ENCODE measurements at regions not wholly inside any gene's neighbourhood (a gene's known extent, or its start where the extent isn't known, plus 50 kb on each side); places are given as distances from the start of the nearest gene placed in this dataset.
A peak's percentile ranks its signal among the peaks of the same experiment; 100 is the strongest.
"Not testable (repeated sequence)": the region's sequence is repeated elsewhere in the genome, so short reads cannot be mapped to it uniquely, and the experiment has no call there.

DNA sequence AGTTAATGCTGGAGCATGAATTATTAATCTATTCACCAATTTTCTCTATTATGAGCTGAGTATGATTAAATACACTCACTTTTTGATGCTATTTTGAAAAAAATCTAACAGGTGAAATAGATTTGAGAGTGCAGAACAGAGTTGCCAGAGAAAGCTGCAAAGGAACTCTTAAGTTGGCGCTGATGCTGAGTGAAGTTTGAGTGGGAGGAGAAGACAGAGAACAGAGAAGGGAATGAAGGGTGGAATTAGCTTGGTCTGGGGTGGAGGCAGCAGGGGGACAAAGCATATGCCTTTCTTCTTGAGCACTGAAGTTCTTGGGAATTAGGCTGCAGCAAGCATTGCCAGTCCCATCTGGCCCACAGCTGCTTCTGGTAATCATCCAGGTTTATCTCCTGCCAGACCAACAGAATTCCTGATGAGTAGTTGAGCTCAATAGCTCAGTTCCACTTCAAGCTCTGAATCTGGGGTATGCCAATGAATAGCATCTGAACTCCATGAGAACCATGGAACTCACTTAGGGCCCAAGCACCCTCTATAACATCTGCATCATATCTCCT is 290.1 kb downstream of the HINT1 start:
- no peak for ATAC-seq

DNA sequence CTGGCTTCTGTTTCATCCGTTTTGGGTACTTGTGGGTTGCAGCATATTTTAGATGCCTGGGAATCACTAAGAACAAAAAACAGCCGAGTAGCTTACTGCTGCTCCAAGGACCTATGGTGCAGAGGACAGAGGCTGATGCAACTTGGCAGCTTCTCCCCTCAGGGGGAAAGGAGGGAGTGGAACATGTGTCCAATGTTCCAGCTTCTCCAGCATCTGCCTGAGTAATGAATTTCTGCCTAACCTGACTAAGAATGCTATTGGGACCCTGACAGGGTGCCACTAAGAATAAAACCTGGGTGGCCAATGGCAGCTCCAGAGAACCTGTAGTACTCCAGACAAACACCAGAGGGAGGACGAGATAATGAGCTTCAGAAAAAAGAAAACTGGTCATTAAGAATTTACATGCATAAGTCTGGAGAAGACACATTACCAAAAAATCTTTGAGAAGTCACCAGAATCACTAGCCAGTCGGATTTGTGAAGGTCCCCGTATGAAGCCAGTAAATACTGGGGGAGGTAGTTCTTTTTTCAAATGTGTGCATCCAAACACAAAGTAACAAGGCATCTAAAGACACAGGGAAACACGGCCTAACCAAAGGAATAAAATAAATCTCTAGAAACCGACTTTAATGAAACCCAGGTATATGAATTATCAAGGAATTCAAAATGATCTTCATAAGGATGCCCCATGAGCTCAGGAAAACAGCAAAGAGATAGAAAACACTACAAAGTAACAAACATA is 293.5 kb downstream of the HINT1 start:
- DNase-seq: peak; percentile 23

More for the DNA sequence above, 290.1 kb downstream of the HINT1 start:
- Mint-ChIP-seq H3K9me3 (no peaks in the 10 kb centered on the region), H3K27me3 (ENCODE audit: low read depth) (peaks cover 2% of the 10 kb centered on the region), H3K4me3 (no peak overlapping the region), H3K36me3 (ENCODE audit: insufficient read depth) (no peaks in the 10 kb centered on the region), H3K4me1 (ENCODE audit: low read depth) (no peaks in the 10 kb centered on the region)
- DNase-seq: no peak

DNA sequence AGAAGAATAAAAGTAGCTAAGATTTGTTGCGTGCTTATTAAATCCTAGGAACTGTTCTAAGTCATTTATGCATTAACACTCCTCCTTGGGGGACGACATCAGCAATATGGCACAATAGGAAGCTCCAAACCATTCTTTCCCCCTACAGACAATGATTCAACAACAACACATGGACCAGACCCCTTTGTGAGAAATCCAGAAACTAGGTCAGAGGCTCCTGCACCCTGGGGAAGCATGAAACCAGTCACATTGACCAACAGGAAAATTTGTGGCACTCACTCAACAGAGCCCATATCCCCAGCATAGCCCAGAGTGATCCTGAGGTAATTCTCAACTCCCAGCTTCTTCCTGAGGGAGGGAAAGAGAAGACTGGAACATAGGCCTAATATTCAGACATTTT is 294.4 kb downstream of the HINT1 start:
- H3K36me3 Mint-ChIP-seq (ENCODE audit: insufficient read depth): no peaks in the 10 kb centered on the region
- H3K4me3 Mint-ChIP-seq: no peak overlapping the region
- no peaks in the 10 kb centered on the region for H3K9me3 Mint-ChIP-seq
- H3K4me1 Mint-ChIP-seq (ENCODE audit: low read depth): no peaks in the 10 kb centered on the region
- DNase-seq: no peak
- no peak for ATAC-seq
- peaks cover 2% of the 10 kb centered on the region for H3K27me3 Mint-ChIP-seq (ENCODE audit: low read depth)

More for the DNA sequence above, 293.5 kb downstream of the HINT1 start:
- peak; percentile 38 to 53 for ATAC-seq
- peaks cover 2% of the 10 kb centered on the region for H3K27me3 Mint-ChIP-seq (ENCODE audit: low read depth)
- H3K9me3 Mint-ChIP-seq: no peaks in the 10 kb centered on the region
- no peaks in the 10 kb centered on the region for H3K4me1 Mint-ChIP-seq (ENCODE audit: low read depth)
- no peaks in the 10 kb centered on the region for H3K36me3 Mint-ChIP-seq (ENCODE audit: insufficient read depth)
- H3K4me3 Mint-ChIP-seq: no peak overlapping the region

DNA sequence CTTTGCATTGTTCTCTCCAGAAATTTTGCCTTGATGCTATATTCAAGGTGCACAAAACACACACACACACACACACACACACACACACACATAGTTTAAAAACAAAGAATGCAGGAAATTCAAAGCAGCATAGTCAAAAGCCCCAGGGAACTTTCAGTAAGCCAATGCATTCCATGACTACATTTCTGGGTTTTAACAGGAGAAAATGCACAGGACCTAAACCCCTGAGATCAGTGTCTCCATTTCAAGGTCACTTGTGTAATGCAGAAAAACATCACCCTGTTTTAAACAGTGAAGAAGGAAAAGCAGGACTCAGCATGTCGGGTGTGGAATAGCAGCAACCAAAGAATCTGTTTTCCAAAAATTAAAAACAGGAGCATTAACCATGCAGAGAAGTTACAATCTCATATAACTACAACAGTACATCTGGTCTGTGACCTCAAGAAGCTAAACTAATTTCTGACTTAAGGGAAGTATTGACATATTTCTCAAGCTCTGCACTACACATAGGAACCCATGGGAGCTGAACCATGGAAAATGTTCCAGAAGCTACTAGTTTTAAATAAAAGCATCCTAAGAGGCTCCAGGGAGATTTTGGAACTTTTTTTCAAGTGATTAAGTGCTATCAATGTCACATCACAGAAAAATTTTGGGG is 296.7 kb downstream of the HINT1 start:
- Mint-ChIP-seq H3K36me3 (ENCODE audit: insufficient read depth) (no peaks in the 10 kb centered on the region), H3K9me3 (no peaks in the 10 kb centered on the region), H3K4me1 (ENCODE audit: low read depth) (no peaks in the 10 kb centered on the region), H3K4me3 (no peak overlapping the region), H3K27me3 (ENCODE audit: low read depth) (peaks cover 4% of the 10 kb centered on the region)
- ATAC-seq: no peak
- DNase-seq: no peak

DNA sequence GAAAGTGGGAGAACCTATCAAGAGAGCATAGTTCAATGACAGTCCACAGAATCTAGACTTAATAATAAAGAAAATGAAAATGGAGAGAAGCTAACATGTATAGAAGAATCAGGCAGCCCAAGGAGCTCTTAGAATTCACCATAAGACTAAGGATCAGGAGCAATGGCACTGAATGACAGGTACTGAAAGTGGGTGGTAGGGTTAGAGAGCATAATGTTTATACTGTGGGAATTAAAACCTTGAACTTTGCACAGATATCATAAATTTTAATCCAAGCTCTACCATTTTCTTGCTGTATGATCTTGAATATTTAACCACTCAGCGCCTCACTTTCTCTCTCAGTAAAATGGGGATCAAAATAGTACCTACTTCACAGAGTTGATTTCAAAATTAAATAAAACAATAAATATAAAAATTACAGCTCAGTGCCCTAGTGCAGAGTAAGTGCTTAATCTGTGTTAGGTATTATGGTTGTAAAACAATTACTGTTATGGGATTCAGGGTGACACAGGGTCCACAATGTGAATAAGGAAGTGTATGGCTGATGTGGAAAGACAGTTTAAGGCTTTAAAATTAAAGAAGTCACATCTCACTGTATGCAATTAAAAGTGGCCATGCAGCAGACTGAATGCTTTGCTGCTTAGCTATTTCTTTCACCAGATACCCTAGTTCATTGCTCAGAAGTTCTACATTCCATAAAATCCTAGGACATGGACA is 319.8 kb downstream of the HINT1 start:
- peaks cover 4% of the 10 kb centered on the region for H3K36me3 Mint-ChIP-seq (ENCODE audit: insufficient read depth)
- no peak for ATAC-seq
- no peak overlapping the region for H3K4me3 Mint-ChIP-seq
- peaks cover 19% of the 10 kb centered on the region for H3K9me3 Mint-ChIP-seq
- no peak for DNase-seq
- H3K27me3 Mint-ChIP-seq (ENCODE audit: low read depth): peaks cover 19% of the 10 kb centered on the region
- no peaks in the 10 kb centered on the region for H3K4me1 Mint-ChIP-seq (ENCODE audit: low read depth)

DNA sequence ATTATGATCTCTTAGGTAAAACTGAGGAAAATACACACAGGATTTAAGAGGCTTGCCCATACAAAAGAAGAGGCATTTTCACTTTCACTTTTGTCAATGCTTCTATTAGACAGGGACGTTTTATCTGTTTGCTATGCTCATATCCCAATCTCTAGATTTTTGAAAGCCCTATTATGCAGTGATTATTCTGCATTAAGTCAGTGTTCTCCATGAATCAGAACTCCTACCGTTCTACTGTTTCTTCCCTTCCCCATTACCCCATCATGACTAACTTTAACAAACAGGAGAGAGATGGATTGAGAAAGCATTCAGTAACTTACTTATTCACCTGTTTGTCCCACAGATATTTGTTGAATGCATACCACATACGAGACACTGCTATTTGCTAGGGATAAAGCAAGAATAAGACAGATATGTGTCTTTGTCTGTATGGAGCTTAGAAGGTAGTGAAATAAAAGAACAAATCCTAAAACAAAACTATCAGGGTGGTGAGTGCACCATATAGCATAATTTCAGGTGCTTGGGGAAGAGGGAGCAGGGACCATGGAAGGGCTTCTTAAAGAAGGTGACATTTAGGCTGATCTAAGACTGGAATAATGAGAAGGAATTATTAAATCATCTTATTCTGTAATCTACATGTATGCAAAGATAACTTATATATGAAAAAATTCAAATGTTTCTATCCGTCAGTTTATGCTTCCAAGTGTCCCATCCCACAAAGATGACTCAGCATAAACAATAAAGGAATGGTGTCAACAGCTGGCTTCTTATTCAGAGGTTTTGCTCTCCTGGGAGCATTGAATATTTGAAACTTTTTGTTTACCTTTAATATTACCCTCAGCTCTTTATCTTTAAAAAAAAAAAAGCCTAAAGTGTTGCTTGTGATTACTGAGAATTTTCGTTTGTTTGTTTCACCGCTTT is 328.1 kb downstream of the HINT1 start:
- H3K36me3 Mint-ChIP-seq (ENCODE audit: insufficient read depth): no peaks in the 10 kb centered on the region
- H3K4me3 Mint-ChIP-seq: peak overlapping the region; percentile 78
- H3K4me1 Mint-ChIP-seq (ENCODE audit: low read depth): peaks cover 13% of the 10 kb centered on the region
- DNase-seq (no peak), ATAC-seq (peak in 1 of 2 donors; percentile 37)
- no peaks in the 10 kb centered on the region for H3K27me3 Mint-ChIP-seq (ENCODE audit: low read depth)
- peaks cover under 1% of the 10 kb centered on the region for H3K9me3 Mint-ChIP-seq

DNA sequence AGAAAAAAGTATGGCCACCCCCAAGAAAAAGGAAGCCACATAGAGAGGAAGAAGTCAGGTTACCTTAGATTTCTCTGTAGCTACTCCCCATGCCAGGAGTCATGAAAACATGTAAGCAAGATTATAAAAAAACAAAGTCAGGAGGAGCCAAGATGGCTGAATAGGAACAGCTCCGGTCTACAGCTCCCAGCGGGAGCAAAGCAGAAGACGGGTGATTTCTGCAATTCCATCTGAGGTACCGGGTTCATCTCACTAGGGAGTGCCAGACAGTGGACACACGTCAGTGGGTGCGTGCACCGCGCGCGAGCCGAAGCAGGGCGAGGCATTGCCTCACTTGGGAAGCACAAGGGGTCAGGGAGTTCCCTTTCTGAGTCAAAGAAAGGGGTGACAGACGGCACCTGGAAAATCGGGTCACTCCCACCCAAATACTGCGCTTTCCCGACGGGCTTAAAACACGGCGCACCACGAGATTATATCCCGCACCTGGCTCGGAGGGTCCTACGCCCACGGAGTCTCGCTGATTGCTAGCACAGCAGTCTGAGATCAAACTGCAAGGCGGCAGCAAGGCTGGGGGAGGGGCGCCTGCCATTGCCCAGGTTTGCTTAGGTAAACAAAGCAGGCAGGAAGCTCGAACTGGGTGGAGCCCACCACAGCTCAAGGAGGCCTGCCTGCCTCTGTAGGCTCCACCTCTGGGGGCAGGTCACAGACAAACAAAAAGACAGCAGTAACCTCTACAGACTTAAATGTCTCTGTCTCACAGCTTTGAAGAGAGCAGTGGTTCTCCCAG is 347.3 kb downstream of the HINT1 start:
- not testable (repeated sequence) for H3K4me1 Mint-ChIP-seq (ENCODE audit: low read depth); H3K36me3 Mint-ChIP-seq (ENCODE audit: insufficient read depth); ATAC-seq; H3K4me3 Mint-ChIP-seq; H3K27me3 Mint-ChIP-seq (ENCODE audit: low read depth); H3K9me3 Mint-ChIP-seq; DNase-seq

DNA sequence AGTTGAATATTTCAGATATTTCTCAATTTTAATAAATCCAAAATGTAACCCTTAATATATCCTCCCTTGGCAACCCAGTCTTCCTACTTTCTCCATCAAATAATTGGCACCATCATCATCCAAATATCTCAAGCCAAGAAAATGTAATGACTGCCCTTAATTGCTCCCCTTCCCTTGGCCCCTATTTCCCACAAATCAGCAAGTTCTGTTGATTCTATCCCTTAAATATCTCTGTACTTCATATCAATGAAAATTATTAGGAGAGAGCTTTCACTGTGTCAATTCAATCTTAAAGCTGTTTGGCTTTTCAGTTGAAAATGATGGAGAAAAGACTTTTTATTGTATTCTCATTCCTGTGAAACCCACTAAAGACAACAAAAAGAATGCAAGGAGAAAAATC is 349.8 kb downstream of the HINT1 start:
- Mint-ChIP-seq H3K4me1 (ENCODE audit: low read depth) (peaks cover 10% of the 10 kb centered on the region), H3K36me3 (ENCODE audit: insufficient read depth) (no peaks in the 10 kb centered on the region), H3K27me3 (ENCODE audit: low read depth) (no peaks in the 10 kb centered on the region), H3K9me3 (no peaks in the 10 kb centered on the region), H3K4me3 (no peak overlapping the region)
- DNase-seq (no peak), ATAC-seq (no peak)

DNA sequence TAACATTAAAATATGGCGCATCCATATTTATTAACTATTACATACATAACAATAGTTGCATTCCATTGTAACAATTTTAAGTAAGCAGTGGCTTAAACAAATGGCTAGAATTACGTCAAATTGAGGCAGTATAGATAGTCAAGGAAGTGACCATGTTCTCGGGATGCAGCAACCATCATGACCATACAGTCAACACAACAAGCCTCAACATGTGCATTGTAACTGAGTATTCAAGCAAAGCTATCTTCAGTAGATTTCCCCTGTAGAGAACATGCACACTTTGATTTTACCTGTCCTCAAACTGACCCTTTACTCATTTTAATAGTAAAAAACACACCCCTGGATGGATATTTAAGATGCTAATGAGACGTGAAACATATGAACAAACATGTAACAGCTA is 356.4 kb downstream of the HINT1 start:
- Mint-ChIP-seq H3K9me3 (no peaks in the 10 kb centered on the region), H3K4me3 (no peak overlapping the region), H3K27me3 (ENCODE audit: low read depth) (peaks cover 8% of the 10 kb centered on the region), H3K36me3 (ENCODE audit: insufficient read depth) (no peaks in the 10 kb centered on the region), H3K4me1 (ENCODE audit: low read depth) (no peaks in the 10 kb centered on the region)
- DNase-seq (no peak), ATAC-seq (no peak)

DNA sequence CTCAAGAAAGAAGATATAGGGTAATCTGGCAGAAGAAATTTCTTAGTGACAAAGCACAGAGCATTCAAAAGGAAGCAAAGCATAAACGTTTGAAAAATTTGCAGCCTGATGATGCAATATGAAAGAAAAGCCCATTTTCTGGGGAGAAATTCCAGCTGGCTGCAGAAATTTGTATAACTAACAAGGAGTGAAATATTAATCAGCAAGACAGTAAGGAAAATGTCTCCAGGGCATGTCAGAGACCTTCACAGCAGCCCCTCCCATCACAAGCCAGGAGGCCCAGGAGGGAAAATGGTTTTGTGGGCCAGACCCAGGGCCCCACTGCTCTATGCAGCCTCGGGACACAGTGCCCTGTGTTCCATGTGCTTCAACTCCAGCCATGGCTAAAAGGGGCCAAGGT is 359.4 kb downstream of the HINT1 start:
- Mint-ChIP-seq H3K9me3 (peaks cover 6% of the 10 kb centered on the region), H3K4me3 (no peak overlapping the region), H3K4me1 (ENCODE audit: low read depth) (no peaks in the 10 kb centered on the region), H3K27me3 (ENCODE audit: low read depth) (peaks cover 8% of the 10 kb centered on the region), H3K36me3 (ENCODE audit: insufficient read depth) (no peaks in the 10 kb centered on the region)
- DNase-seq (no peak), ATAC-seq (no peak)

DNA sequence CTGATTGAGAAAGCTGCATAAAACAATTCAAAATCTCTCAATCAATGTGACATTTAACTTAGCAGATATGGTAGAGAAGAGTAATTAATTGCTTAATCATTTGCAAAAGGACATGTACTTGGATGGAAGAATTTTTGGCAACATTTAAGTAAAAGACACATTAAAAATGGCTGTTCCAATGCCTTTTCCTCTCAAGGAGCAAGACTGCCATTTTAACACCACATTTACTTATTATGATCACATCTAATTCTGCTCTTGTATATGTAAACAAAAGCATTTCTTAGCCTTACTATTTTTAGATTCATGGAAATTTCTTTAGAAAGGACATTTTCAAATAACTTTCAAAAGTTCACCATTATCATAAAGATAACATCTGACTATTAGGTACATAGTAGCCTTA is 360.0 kb downstream of the HINT1 start:
- DNase-seq: no peak

DNA sequence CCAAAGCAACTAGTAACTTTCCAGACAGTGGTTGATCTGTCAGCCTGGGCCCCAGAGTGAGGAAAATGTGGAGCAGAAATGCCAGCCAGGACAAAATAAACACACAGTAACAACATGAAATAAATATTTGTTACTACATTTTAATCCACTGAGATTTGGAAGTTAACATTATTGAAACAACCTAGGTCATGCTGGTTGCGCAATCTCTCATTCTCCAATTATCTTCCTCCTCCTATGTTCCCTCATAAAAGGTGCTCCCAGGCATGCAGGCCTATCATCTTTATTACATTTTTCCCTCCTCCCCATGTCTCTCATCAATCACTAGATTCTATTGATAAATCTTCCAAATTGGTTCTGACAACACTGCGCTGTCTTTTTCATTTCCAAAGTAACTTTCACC is 363.1 kb downstream of the HINT1 start:
- Mint-ChIP-seq H3K36me3 (ENCODE audit: insufficient read depth) (no peaks in the 10 kb centered on the region), H3K4me1 (ENCODE audit: low read depth) (no peaks in the 10 kb centered on the region), H3K27me3 (ENCODE audit: low read depth) (peaks cover 5% of the 10 kb centered on the region), H3K4me3 (no peak overlapping the region), H3K9me3 (peaks cover 12% of the 10 kb centered on the region)
- no peak for DNase-seq
- ATAC-seq: no peak

More for the DNA sequence above, 360.0 kb downstream of the HINT1 start:
- Mint-ChIP-seq H3K9me3 (peaks cover 6% of the 10 kb centered on the region), H3K4me3 (no peak overlapping the region), H3K4me1 (ENCODE audit: low read depth) (no peaks in the 10 kb centered on the region), H3K36me3 (ENCODE audit: insufficient read depth) (no peaks in the 10 kb centered on the region), H3K27me3 (ENCODE audit: low read depth) (peaks cover 8% of the 10 kb centered on the region)
- no peak for ATAC-seq

DNA sequence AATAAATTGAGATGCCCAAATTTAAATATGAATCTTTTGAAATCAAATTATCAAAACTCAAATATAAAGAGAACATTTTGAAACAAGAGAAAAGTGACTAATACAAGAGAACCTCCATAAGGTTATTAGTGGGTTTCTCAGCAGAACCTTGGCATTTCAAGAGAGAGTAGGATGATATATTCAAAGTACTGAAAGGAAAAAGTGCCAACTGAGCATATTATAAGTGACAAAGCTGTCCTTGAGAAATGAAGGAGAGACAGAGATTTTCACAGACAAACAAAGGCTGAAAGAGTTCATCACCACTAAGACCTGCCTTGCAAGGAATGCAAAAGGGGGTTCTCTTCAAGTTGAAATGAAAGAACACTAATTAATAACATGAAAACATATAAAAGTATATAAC is 366.0 kb downstream of the HINT1 start:
- H3K4me3 Mint-ChIP-seq: no peak overlapping the region
- peaks cover 12% of the 10 kb centered on the region for H3K9me3 Mint-ChIP-seq
- no peaks in the 10 kb centered on the region for H3K4me1 Mint-ChIP-seq (ENCODE audit: low read depth)
- no peak for DNase-seq
- ATAC-seq: no peak
- no peaks in the 10 kb centered on the region for H3K36me3 Mint-ChIP-seq (ENCODE audit: insufficient read depth)
- no peaks in the 10 kb centered on the region for H3K27me3 Mint-ChIP-seq (ENCODE audit: low read depth)
